ENCODE measurements at regions not wholly inside any gene's neighbourhood (a gene's known extent, or its start where the extent isn't known, plus 50 kb on each side); places are given as distances from the start of the nearest gene placed in this dataset.

- Histone ChIP-seq H3F3A (ENCODE audit: insufficient read depth) (no peaks in the 10 kb centered on the region), H3K9me3 (ENCODE audit: insufficient read depth, low read length) (no peaks in the 10 kb centered on the region), H3K4me2 (ENCODE audit: low read depth, low read length, poor library complexity, severe bottlenecking) (no peak overlapping the region), H3K4me3 (ENCODE audit: insufficient read depth, low read length, poor library complexity, severe bottlenecking) (no peak overlapping the region), H3K79me2 (ENCODE audit: insufficient read depth, low read length) (no peaks in the 10 kb centered on the region), H3K27me3 (ENCODE audit: low read length) (no peaks in the 10 kb centered on the region; the same call in 1 of the 2 replicates), H2AFZ (ENCODE audit: low read depth, low read length, severe bottlenecking) (no peak overlapping the region), H3K36me3 (ENCODE audit: low read length) (no peaks in the 10 kb centered on the region), H3K9me2 (replicated peaks; ENCODE audit: insufficient read depth, low read length) (no peaks in the 10 kb centered on the region), H3K9ac (ENCODE audit: low read length) (no peak overlapping the region), H3K27ac (ENCODE audit: low read depth, low read length) (no peak overlapping the region), H4K20me1 (ENCODE audit: low read depth, low read length) (no peaks in the 10 kb centered on the region)
- TF ChIP-seq EZH2phosphoT487 (conservative IDR thresholded peaks at IDR 0.05; ENCODE audit: low read length) (no peak), CTCF (IDR thresholded peaks at IDR 0.05; ENCODE audit: insufficient read depth, low read length, poor library complexity, severe bottlenecking) (no peak)
Observed at GRCh38 chr22:47607486-47607885, 845.0 kb downstream of the TBC1D22A start.

GRCh38 chr22:47606426-47606825, 844.0 kb downstream of the TBC1D22A start:
- Histone ChIP-seq H3K27ac (ENCODE audit: low read depth, low read length) (no peak overlapping the region), H3K9ac (ENCODE audit: low read length) (no peak overlapping the region), H3K9me3 (ENCODE audit: insufficient read depth, low read length) (no peaks in the 10 kb centered on the region), H2AFZ (ENCODE audit: low read depth, low read length, severe bottlenecking) (no peak overlapping the region), H3K27me3 (ENCODE audit: low read length) (no peaks in the 10 kb centered on the region; the same call in 1 of the 2 replicates), H3F3A (ENCODE audit: insufficient read depth) (no peaks in the 10 kb centered on the region), H3K9me2 (replicated peaks; ENCODE audit: insufficient read depth, low read length) (no peaks in the 10 kb centered on the region), H3K79me2 (ENCODE audit: insufficient read depth, low read length) (no peaks in the 10 kb centered on the region), H3K4me2 (ENCODE audit: low read depth, low read length, poor library complexity, severe bottlenecking) (no peak overlapping the region), H3K4me3 (ENCODE audit: insufficient read depth, low read length, poor library complexity, severe bottlenecking) (no peak overlapping the region), H3K36me3 (ENCODE audit: low read length) (no peaks in the 10 kb centered on the region), H4K20me1 (ENCODE audit: low read depth, low read length) (no peaks in the 10 kb centered on the region)
- TF ChIP-seq EZH2phosphoT487 (conservative IDR thresholded peaks at IDR 0.05; ENCODE audit: low read length) = no peak
- no peak for TF ChIP-seq CTCF (IDR thresholded peaks at IDR 0.05; ENCODE audit: insufficient read depth, low read length, poor library complexity, severe bottlenecking)

- TF ChIP-seq CTCF (IDR thresholded peaks at IDR 0.05; ENCODE audit: insufficient read depth, low read length, poor library complexity, severe bottlenecking) (no peak), EZH2phosphoT487 (conservative IDR thresholded peaks at IDR 0.05; ENCODE audit: low read length) (no peak)
- Histone ChIP-seq H3K9me2 (replicated peaks; ENCODE audit: insufficient read depth, low read length) (no peaks in the 10 kb centered on the region), H3F3A (ENCODE audit: insufficient read depth) (no peaks in the 10 kb centered on the region), H3K9ac (ENCODE audit: low read length) (no peak overlapping the region), H3K79me2 (ENCODE audit: insufficient read depth, low read length) (no peaks in the 10 kb centered on the region), H3K36me3 (ENCODE audit: low read length) (no peaks in the 10 kb centered on the region), H4K20me1 (ENCODE audit: low read depth, low read length) (no peaks in the 10 kb centered on the region), H3K27ac (ENCODE audit: low read depth, low read length) (no peak overlapping the region), H3K4me3 (ENCODE audit: insufficient read depth, low read length, poor library complexity, severe bottlenecking) (no peak overlapping the region), H3K9me3 (ENCODE audit: insufficient read depth, low read length) (no peaks in the 10 kb centered on the region), H3K27me3 (ENCODE audit: low read length) (no peaks in the 10 kb centered on the region; the same call in 1 of the 2 replicates), H3K4me2 (ENCODE audit: low read depth, low read length, poor library complexity, severe bottlenecking) (no peak overlapping the region), H2AFZ (ENCODE audit: low read depth, low read length, severe bottlenecking) (no peak overlapping the region)
Observed at GRCh38 chr22:47605886-47606285, 843.4 kb downstream of the TBC1D22A start.
